ENCODE measurements at regions not wholly inside any gene's neighbourhood (a gene's known extent, or its start where the extent isn't known, plus 50 kb on each side); places are given as distances from the start of the nearest gene placed in this dataset.

DNA sequence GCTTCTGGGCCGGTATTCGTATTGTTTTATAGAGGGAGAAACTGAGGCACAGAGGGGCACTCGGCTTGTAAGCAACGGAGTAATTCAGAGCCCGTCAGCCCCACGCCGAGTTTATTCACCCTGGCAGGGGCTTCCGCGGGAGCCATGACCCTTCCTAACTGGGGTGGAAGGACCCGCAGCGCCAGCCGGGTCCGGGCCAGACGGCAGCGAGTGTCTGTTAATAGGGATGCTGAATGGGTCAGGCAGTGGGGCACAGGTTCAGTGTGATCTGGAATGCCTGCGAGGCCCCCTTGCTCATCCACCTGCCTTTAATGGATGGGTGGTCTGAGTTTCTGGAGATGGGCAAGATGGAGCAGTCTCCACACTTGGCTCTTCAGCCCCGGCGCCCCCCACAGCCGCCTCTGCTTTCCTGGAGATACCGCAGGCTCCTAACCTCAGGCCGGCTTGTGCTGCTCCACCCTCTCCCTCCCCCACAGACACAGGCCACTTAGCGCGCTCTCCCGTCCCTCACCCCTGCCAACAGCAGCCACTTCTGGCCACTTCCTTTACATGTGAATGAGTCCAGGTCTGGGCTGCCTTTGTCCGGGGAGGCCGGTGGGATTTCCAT, 147.1 kb downstream of the ERCC6L2 start:
- ChIA-PET CTCF (ENCODE audit: low intra/inter-chr PET ratio) (no interaction called here), POLR2A (no interaction called here)
- intact Hi-C loops (cut with micrococcal nuclease), result no loop called here
- 19% methylated on average over 24 of the region's 26 CpGs for WGBS (ENCODE audit: insufficient coverage, low coverage, missing lambda C conversion rate)
- H3K79me2 ChIP-seq (ENCODE audit: control insufficient read depth, insufficient read depth, low read length), result no peaks in the 10 kb centered on the region
- H3K9ac ChIP-seq (ENCODE audit: insufficient read depth in 1 of 2, low read depth in 2 of 2, low read length in 2 of 2), result peak overlapping the region in 1 of 2 experiments; percentile 36; a peak in 2 of 4 replicates
- H4K20me1 ChIP-seq (replicated peaks; ENCODE audit: control insufficient read depth, insufficient read depth, low read length), result no peaks in the 10 kb centered on the region
- no peak overlapping the region for H3K27ac ChIP-seq (ENCODE audit: extremely low read depth, low read depth, low read length)
- in situ Hi-C loops (cut with MboI), result no loop called here
- BruUV-seq (replicated peaks), result no TSS peak
- H3K27me3 ChIP-seq (ENCODE audit: control insufficient read depth in 2 of 2, insufficient read depth in 2 of 2, low read length in 2 of 2), result 0 out of 5 replicates have a peak, but pooled peaks cover 0 to 5% of the 10 kb centered on the region in 2 experiments
- peak overlapping the region; percentile 61 for H2AFZ ChIP-seq (ENCODE audit: low read depth, low read length)
- peak overlapping the region; percentile 20; the same call in 1 of the 2 replicates for H3K4me2 ChIP-seq (ENCODE audit: insufficient read depth, low read length)
- H3K36me3 ChIP-seq (ENCODE audit: control insufficient read depth, insufficient read depth, low read length), result no peaks in the 10 kb centered on the region
- ATAC-seq (peak; percentile 94), DNase-seq (ENCODE audit: extremely low read depth in 1 of 4, low spot score in 3 of 4) (peak; percentile 67 to 83 (median 75)), FAIRE-seq (peak; percentile 74)
- peaks cover 9 to 23% of the 10 kb centered on the region in 2 experiments; a peak in 4 of 5 replicates for H3K4me1 ChIP-seq (replicated peaks in 1 of 2; ENCODE audit: control insufficient read depth in 2 of 2, insufficient read depth in 2 of 2, low read length in 2 of 2)
- no peak overlapping the region for H3K4me3 ChIP-seq
- no peaks in the 10 kb centered on the region for H3K9me3 ChIP-seq (replicated peaks; ENCODE audit: control insufficient read depth, insufficient read depth, low read depth, low read length)
- H3K9me1 ChIP-seq (ENCODE audit: control insufficient read depth, insufficient read depth, low read length), result no peaks in the 10 kb centered on the region
- TF ChIP-seq KLF6 (CRISPR knock-in tag; IDR thresholded peaks at IDR 0.05; ENCODE audit: borderline replicate concordance) (no peak), HES1 (IDR thresholded peaks at IDR 0.05; ENCODE audit: low read depth) (0 out of 2 replicates have a peak, but pooled peaks have one; percentile 10), RAD21 (CRISPR knock-in tag; conservative IDR thresholded peaks at IDR 0.05 in 1 of 2, IDR thresholded peaks at IDR 0.05 in 1 of 2) (peak; percentile 15 to 18; a peak in 1 of 4 replicates), POLR3A (IDR thresholded peaks at IDR 0.05; ENCODE audit: borderline replicate concordance, extremely low read depth, insufficient read depth, insufficient read length) (no peak), EGR1 (conservative IDR thresholded peaks at IDR 0.05) (peak; percentile 58; the same call in 1 of the 2 replicates), MAZ (CRISPR knock-in tag; conservative IDR thresholded peaks at IDR 0.05 in 1 of 2, IDR thresholded peaks at IDR 0.05 in 1 of 2) (peak; percentile 43 to 51; a peak in 2 of 4 replicates), ZNF77 (CRISPR knock-in tag; IDR thresholded peaks at IDR 0.05) (no peak), ESRRA (IDR thresholded peaks at IDR 0.05; ENCODE audit: borderline replicate concordance, low read depth) (peak; percentile 34; the same call in 1 of the 2 replicates), ETV6 (IDR thresholded peaks at IDR 0.05; ENCODE audit: borderline replicate concordance in 1 of 2, low read depth in 2 of 2, low read length in 1 of 2) (no peak), ETV6 (CRISPR knock-in tag; IDR thresholded peaks at IDR 0.05; ENCODE audit: borderline replicate concordance) (no peak), RBFOX2 (IDR thresholded peaks at IDR 0.05; ENCODE audit: low read depth, low read length) (0 out of 2 replicates have a peak, but pooled peaks have one; percentile 40), ARID3B (CRISPR knock-in tag; IDR thresholded peaks at IDR 0.05; ENCODE audit: borderline replicate concordance) (no peak), SETDB1 (IDR thresholded peaks at IDR 0.05; ENCODE audit: low read length) (no peak), HLTF (IDR thresholded peaks at IDR 0.05) (no peak), ZBTB17 (CRISPR knock-in tag; IDR thresholded peaks at IDR 0.05) (no peak), SMARCE1 (IDR thresholded peaks at IDR 0.05) (0 out of 2 replicates have a peak, but pooled peaks have one; percentile 27), TCF3 (CRISPR knock-in tag; IDR thresholded peaks at IDR 0.05) (peak; percentile 44; the same call in 1 of the 2 replicates), ZBTB9 (CRISPR knock-in tag; IDR thresholded peaks at IDR 0.05) (peak; percentile 72; the same call in 1 of the 2 replicates), ZNF764 (CRISPR knock-in tag; IDR thresholded peaks at IDR 0.05; ENCODE audit: low read depth) (no peak), FOSL1 (tag; conservative IDR thresholded peaks at IDR 0.05) (no peak)
